ENCODE measurements at regions not wholly inside any gene's neighbourhood (a gene's known extent, or its start where the extent isn't known, plus 50 kb on each side); places are given as distances from the start of the nearest gene placed in this dataset.

DNA sequence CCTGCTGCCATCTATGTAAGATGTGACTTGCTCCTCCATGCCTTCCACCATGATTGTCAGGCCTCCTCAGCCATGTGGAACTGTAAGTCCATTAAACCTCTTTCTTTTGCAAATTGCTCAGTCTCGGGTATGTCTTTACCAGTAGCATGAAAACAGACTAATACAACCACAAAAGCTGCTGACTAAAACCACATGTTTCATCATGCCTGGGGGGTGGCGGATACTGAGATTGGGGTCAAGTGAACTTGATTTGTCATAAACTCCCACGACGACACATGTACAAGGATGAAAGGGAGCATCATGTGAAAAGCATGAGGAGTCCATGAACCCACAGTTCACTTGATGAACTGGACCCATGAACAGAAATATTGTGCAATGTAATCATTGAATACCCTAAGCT lies 134.9 kb upstream of the ANK3 start:
- TF ChIP-seq, protein P1, sequence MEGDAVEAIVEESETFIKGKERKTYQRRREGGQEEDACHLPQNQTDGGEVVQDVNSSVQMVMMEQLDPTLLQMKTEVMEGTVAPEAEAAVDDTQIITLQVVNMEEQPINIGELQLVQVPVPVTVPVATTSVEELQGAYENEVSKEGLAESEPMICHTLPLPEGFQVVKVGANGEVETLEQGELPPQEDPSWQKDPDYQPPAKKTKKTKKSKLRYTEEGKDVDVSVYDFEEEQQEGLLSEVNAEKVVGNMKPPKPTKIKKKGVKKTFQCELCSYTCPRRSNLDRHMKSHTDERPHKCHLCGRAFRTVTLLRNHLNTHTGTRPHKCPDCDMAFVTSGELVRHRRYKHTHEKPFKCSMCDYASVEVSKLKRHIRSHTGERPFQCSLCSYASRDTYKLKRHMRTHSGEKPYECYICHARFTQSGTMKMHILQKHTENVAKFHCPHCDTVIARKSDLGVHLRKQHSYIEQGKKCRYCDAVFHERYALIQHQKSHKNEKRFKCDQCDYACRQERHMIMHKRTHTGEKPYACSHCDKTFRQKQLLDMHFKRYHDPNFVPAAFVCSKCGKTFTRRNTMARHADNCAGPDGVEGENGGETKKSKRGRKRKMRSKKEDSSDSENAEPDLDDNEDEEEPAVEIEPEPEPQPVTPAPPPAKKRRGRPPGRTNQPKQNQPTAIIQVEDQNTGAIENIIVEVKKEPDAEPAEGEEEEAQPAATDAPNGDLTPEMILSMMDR (IDR thresholded peaks at IDR 0.05), result no peak

DNA sequence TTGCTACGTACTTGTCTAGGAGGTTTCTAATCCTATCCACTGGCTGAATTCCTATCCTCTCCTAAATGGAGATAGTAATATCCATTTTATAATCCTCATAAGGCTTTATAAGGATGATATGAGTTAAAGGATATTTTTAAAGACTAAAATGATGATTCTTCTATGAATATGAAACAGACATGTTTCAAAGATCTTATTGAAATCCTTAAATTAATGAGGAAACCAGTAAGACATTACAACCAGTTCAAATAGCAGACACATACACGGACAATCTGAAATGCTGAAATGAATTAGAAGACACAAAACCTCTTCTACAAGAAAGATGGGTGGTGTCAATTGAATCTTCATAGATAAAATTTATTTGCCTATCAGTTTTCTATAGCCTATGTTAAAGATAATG lies 132.9 kb upstream of the ANK3 start:
- TF ChIP-seq, protein P1 (IDR thresholded peaks at IDR 0.05), result no peak

DNA sequence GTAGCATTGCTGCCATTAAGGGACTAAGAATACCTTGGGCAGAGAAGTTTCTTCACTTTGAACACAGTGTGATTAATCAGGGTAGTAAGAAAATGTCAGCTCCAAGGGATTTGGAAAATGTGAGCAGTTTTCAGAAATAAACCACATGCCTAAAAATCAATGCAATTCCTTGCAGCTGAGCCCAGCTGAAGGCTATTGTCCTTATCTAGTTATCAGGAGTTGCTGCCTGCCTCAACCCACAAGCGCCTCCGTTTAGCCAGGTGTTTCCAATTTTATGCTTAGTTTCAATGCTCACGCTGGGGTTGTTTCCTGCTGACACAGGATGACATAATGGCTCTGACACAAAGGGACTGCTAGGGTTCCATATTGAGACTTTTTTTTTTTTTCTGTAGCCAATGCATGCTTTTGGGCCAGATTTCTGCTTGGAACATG lies 132.3 kb upstream of the ANK3 start:
- TF ChIP-seq, protein P1 (IDR thresholded peaks at IDR 0.05), result no peak

- TF ChIP-seq, protein P1 (IDR thresholded peaks at IDR 0.05), result no peak
Observed at GRCh38 chr10:60518745-60519144, 129.1 kb upstream of the ANK3 start.

GRCh38 chr10:60517805-60518204 lies 128.1 kb upstream of the ANK3 start:
- TF ChIP-seq, protein P1 (IDR thresholded peaks at IDR 0.05), result no peak

GRCh38 chr10:60513281-60513680 lies 123.6 kb upstream of the ANK3 start:
- TF ChIP-seq, protein P1 (IDR thresholded peaks at IDR 0.05), result no peak

GRCh38 chr10:60511477-60512229 lies 122.0 kb upstream of the ANK3 start:
- TF ChIP-seq, protein P1 (IDR thresholded peaks at IDR 0.05), result no peak

- TF ChIP-seq, protein P1 (IDR thresholded peaks at IDR 0.05), result no peak
Observed at GRCh38 chr10:60508831-60509230, 119.2 kb upstream of the ANK3 start.

Measured in LNCAP (cell line).